GM23338 (cell line): ENCODE measurements at regions not wholly inside any gene's neighbourhood (a gene's known extent, or its start where the extent isn't known, plus 50 kb on each side); places are given as distances from the start of the nearest gene placed in this dataset.

Experiments used
- ATAC-seq: fragments of 200-7000 bp; cut with Tn5 transposase; 3 replicates; pipeline ENCODE4 v1.9.1; 2020
- DNase-seq: peaks from one replicate; pipeline ENCODE4 v3.0.0-alpha.2; 2015; ENCODE audit warnings: low spot score
- H2AFZ ChIP-seq: fragments of 200-600 bp; sonication (generic); 2 replicates; pipeline ENCODE4 v1.8.0; 2016; ENCODE audit warnings: antibody characterized with exemption, mild to moderate bottlenecking, moderate library complexity
- H3F3A ChIP-seq: fragments of 200-600 bp; sonication (generic); replicated peaks from 2 replicates; pipeline ENCODE4 v1.8.0; 2017; ENCODE audit warnings: antibody characterized with exemption, mixed run types, low read depth
- H3K27ac ChIP-seq: fragments of 200-600 bp; sonication (generic); 2 replicates; pipeline ENCODE4 v1.6.1; 2016; ENCODE audit warnings: low read depth
- H3K27me3 ChIP-seq: fragments of 200-600 bp; sonication (generic); 2 replicates; pipeline ENCODE4 v1.8.0; 2016; ENCODE audit warnings: mild to moderate bottlenecking, mixed run types, moderate library complexity; ENCODE audit not compliant: insufficient read depth
- H3K36me3 ChIP-seq: fragments of 200-600 bp; sonication (generic); 2 replicates; pipeline ENCODE4 v1.8.0; 2016; ENCODE audit warnings: mild to moderate bottlenecking; ENCODE audit not compliant: insufficient read depth
- H3K4me1 ChIP-seq: fragments of 200-600 bp; sonication (generic); 2 replicates; pipeline ENCODE4 v1.8.0; 2016; ENCODE audit warnings: mild to moderate bottlenecking, moderate library complexity; ENCODE audit not compliant: insufficient read depth
- H3K4me2 ChIP-seq: fragments of 200-600 bp; sonication (generic); 2 replicates; pipeline ENCODE4 v1.7.1; 2017; ENCODE audit warnings: mixed run types
- H3K4me3 ChIP-seq: fragments of 200-600 bp; sonication (generic); 2 replicates; pipeline ENCODE4 v1.6.1; 2016; ENCODE audit warnings: mixed run types
- H3K79me2 ChIP-seq: fragments of 200-600 bp; sonication (generic); replicated peaks from 2 replicates; pipeline ENCODE4 v1.8.0; 2017; ENCODE audit warnings: mild to moderate bottlenecking; ENCODE audit not compliant: insufficient read depth
- H3K9me2 ChIP-seq: fragments of 200-600 bp; sonication (generic); 2 replicates; pipeline ENCODE4 v1.8.0; 2017; ENCODE audit not compliant: insufficient read depth
- H4K20me1 ChIP-seq: fragments of 200-600 bp; sonication (generic); replicated peaks from 2 replicates; pipeline ENCODE4 v1.8.0; 2017; ENCODE audit warnings: mild to moderate bottlenecking; ENCODE audit not compliant: insufficient read depth
- H3K27ac Mint-ChIP-seq: 2 replicates; pipeline ENCODE4 v1.8.0; 2020; ENCODE audit warnings: inconsistent platforms, mild to moderate bottlenecking, moderate library complexity, mixed read lengths
- H3K27me3 Mint-ChIP-seq: 3 replicates; pipeline ENCODE4 v1.8.0; 2022; ENCODE audit warnings: low read depth, mild to moderate bottlenecking, moderate library complexity, mixed read lengths, inconsistent platforms; ENCODE audit not compliant: insufficient read depth, poor library complexity
- H3K36me3 Mint-ChIP-seq: 3 replicates; pipeline ENCODE4 v1.8.0; 2021; ENCODE audit warnings: low read depth, mild to moderate bottlenecking, inconsistent platforms, moderate library complexity, mixed read lengths
- H3K4me1 Mint-ChIP-seq: 3 replicates; pipeline ENCODE4 v1.8.0; 2020; ENCODE audit warnings: mild to moderate bottlenecking, inconsistent platforms, mixed read lengths
- H3K4me3 Mint-ChIP-seq: 3 replicates; pipeline ENCODE4 v1.8.0; 2021; ENCODE audit warnings: moderate library complexity, mild to moderate bottlenecking, inconsistent platforms, mixed read lengths
- H3K9me3 Mint-ChIP-seq: 3 replicates; pipeline ENCODE4 v1.8.0; 2020; ENCODE audit warnings: moderate library complexity, mild to moderate bottlenecking, inconsistent platforms, mixed read lengths
- CREB1 ChIP-seq: fragments of 250-450 bp; sonication (Bioruptor Pico); IDR thresholded peaks from 2 replicates; pipeline ENCODE4 v1.5.0; 2020; ENCODE audit warnings: low read depth, mild to moderate bottlenecking, moderate library complexity
- EZH2 ChIP-seq: fragments of 200-600 bp; sonication (generic); IDR thresholded peaks from one replicate; pipeline ENCODE4 v1.8.0; 2017; ENCODE audit warnings: antibody characterized with exemption, mild to moderate bottlenecking, low read depth; ENCODE audit not compliant: unreplicated experiment
- EZH2phosphoT487 ChIP-seq: fragments of 200-600 bp; sonication (generic); IDR thresholded peaks from one replicate; pipeline ENCODE4 v1.8.1; 2018; ENCODE audit warnings: antibody characterized with exemption; ENCODE audit not compliant: unreplicated experiment
- JUNB ChIP-seq: IDR thresholded peaks from one replicate; pipeline ENCODE4 v1.6.1; 2016; ENCODE audit warnings: antibody characterized with exemption; ENCODE audit not compliant: unreplicated experiment
- NANOG ChIP-seq: IDR thresholded peaks from 2 replicates; pipeline ENCODE4 v1.6.1; 2016; ENCODE audit warnings: antibody characterized with exemption, borderline replicate concordance
- POLR2AphosphoS5 ChIP-seq: IDR thresholded peaks from 2 replicates; pipeline ENCODE4 v1.6.1; 2016; ENCODE audit warnings: antibody characterized with exemption, low read depth
- STAT1 ChIP-seq: IDR thresholded peaks from one replicate; pipeline ENCODE4 v1.6.1; 2016; ENCODE audit warnings: antibody characterized with exemption; ENCODE audit not compliant: unreplicated experiment
- ZNF114 ChIP-seq: fragments of 250-450 bp; sonication (Bioruptor Pico); IDR thresholded peaks from 2 replicates; pipeline ENCODE4 v1.5.0; 2020; ENCODE audit warnings: mild to moderate bottlenecking, moderate library complexity
- ZNF331 ChIP-seq: fragments of 250-450 bp; sonication (Bioruptor Pico); IDR thresholded peaks from 2 replicates; pipeline ENCODE4 v1.5.0; 2020; ENCODE audit warnings: low read depth, mild to moderate bottlenecking, moderate library complexity
- TF ChIP-seq, protein P1 (sequence below): fragments of 250-450 bp; sonication (Bioruptor Pico); IDR thresholded peaks from 2 replicates; pipeline ENCODE4 v1.5.0; 2020; ENCODE audit warnings: mild to moderate bottlenecking, moderate library complexity
- TF ChIP-seq, protein P2 (sequence below): IDR thresholded peaks from 2 replicates; pipeline ENCODE4 v1.6.1; 2016; ENCODE audit warnings: antibody characterized with exemption
- TF ChIP-seq, protein P3 (sequence below): IDR thresholded peaks from one replicate; pipeline ENCODE4 v1.6.1; 2018; ENCODE audit warnings: antibody characterized with exemption; ENCODE audit not compliant: unreplicated experiment
- TF ChIP-seq, protein P4 (sequence below), 2 experiments: fragments of 200-600 bp in 1 of 2; sonication (generic) in 1 of 2; conservative IDR thresholded peaks; 2 replicates each; pipeline versions ENCODE4 v1.5.1 to v1.6.1; 2016 to 2017; ENCODE audit warnings: antibody characterized with exemption in 2 of 2, low read depth in 2 of 2, mild to moderate bottlenecking in 2 of 2, moderate library complexity in 1 of 2

DNA sequence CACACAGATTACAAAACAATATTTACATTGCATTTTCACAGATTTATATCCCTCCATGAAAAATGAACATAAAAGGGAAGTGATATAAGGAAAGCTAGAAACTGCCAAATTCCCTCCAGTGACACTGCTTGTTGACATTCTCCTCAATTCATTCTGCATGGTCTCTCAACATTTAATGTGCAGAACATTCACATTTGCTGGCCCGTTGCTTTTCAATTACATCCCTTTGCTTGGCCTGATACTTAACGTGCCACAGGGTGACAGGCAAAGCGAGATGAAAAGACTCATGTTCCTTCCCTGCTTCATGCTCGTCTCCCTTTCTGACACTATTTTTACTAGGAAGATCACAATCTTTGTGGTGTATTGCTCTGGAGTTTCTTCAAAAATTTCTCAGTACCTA lies 1019.7 kb upstream of the LRRN3 start:
- Histone ChIP-seq H3K9me2 (no peaks in the 10 kb centered on the region), H3F3A (no peaks in the 10 kb centered on the region), H4K20me1 (no peaks in the 10 kb centered on the region), H3K27ac (no peak overlapping the region), H3K79me2 (no peaks in the 10 kb centered on the region), H3K4me1 (no peaks in the 10 kb centered on the region), H3K36me3 (no peaks in the 10 kb centered on the region), H3K4me3 (no peak overlapping the region), H3K27me3 (no peaks in the 10 kb centered on the region), H2AFZ (no peak overlapping the region), H3K4me2 (no peak overlapping the region)
- Mint-ChIP-seq H3K27ac (no peak overlapping the region), H3K4me1 (no peaks in the 10 kb centered on the region), H3K27me3 (no peaks in the 10 kb centered on the region), H3K36me3 (no peaks in the 10 kb centered on the region), H3K9me3 (no peaks in the 10 kb centered on the region; the same call in 2 of the 3 replicates), H3K4me3 (no peak overlapping the region)
- no peak for ATAC-seq
- TF ChIP-seq JUNB (no peak), CREB1 (CRISPR knock-in tag) (no peak), STAT1 (no peak), EZH2phosphoT487 (no peak), NANOG (no peak), ZNF114 (CRISPR knock-in tag) (no peak), POLR2AphosphoS5 (no peak), EZH2 (no peak), ZNF331 (CRISPR knock-in tag) (no peak)
- TF ChIP-seq, protein P1, sequence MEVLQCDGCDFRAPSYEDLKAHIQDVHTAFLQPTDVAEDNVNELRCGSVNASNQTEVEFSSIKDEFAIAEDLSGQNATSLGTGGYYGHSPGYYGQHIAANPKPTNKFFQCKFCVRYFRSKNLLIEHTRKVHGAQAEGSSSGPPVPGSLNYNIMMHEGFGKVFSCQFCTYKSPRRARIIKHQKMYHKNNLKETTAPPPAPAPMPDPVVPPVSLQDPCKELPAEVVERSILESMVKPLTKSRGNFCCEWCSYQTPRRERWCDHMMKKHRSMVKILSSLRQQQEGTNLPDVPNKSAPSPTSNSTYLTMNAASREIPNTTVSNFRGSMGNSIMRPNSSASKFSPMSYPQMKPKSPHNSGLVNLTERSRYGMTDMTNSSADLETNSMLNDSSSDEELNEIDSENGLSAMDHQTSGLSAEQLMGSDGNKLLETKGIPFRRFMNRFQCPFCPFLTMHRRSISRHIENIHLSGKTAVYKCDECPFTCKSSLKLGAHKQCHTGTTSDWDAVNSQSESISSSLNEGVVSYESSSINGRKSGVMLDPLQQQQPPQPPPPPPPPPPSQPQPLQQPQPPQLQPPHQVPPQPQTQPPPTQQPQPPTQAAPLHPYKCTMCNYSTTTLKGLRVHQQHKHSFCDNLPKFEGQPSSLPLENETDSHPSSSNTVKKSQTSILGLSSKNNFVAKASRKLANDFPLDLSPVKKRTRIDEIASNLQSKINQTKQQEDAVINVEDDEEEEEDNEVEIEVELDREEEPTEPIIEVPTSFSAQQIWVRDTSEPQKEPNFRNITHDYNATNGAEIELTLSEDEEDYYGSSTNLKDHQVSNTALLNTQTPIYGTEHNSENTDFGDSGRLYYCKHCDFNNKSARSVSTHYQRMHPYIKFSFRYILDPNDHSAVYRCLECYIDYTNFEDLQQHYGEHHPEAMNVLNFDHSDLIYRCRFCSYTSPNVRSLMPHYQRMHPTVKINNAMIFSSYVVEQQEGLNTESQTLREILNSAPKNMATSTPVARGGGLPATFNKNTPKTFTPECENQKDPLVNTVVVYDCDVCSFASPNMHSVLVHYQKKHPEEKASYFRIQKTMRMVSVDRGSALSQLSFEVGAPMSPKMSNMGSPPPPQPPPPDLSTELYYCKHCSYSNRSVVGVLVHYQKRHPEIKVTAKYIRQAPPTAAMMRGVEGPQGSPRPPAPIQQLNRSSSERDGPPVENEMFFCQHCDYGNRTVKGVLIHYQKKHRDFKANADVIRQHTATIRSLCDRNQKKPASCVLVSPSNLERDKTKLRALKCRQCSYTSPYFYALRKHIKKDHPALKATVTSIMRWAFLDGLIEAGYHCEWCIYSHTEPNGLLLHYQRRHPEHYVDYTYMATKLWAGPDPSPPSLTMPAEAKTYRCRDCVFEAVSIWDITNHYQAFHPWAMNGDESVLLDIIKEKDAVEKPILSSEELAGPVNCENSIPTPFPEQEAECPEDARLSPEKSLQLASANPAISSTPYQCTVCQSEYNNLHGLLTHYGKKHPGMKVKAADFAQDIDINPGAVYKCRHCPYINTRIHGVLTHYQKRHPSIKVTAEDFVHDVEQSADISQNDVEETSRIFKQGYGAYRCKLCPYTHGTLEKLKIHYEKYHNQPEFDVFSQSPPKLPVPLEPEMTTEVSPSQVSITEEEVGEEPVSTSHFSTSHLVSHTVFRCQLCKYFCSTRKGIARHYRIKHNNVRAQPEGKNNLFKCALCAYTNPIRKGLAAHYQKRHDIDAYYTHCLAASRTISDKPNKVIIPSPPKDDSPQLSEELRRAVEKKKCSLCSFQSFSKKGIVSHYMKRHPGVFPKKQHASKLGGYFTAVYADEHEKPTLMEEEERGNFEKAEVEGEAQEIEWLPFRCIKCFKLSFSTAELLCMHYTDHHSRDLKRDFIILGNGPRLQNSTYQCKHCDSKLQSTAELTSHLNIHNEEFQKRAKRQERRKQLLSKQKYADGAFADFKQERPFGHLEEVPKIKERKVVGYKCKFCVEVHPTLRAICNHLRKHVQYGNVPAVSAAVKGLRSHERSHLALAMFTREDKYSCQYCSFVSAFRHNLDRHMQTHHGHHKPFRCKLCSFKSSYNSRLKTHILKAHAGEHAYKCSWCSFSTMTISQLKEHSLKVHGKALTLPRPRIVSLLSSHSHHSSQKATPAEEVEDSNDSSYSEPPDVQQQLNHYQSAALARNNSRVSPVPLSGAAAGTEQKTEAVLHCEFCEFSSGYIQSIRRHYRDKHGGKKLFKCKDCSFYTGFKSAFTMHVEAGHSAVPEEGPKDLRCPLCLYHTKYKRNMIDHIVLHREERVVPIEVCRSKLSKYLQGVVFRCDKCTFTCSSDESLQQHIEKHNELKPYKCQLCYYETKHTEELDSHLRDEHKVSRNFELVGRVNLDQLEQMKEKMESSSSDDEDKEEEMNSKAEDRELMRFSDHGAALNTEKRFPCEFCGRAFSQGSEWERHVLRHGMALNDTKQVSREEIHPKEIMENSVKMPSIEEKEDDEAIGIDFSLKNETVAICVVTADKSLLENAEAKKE: no peak
- TF ChIP-seq, protein P2, sequence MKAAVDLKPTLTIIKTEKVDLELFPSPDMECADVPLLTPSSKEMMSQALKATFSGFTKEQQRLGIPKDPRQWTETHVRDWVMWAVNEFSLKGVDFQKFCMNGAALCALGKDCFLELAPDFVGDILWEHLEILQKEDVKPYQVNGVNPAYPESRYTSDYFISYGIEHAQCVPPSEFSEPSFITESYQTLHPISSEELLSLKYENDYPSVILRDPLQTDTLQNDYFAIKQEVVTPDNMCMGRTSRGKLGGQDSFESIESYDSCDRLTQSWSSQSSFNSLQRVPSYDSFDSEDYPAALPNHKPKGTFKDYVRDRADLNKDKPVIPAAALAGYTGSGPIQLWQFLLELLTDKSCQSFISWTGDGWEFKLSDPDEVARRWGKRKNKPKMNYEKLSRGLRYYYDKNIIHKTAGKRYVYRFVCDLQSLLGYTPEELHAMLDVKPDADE: no peak
- TF ChIP-seq, protein P3, sequence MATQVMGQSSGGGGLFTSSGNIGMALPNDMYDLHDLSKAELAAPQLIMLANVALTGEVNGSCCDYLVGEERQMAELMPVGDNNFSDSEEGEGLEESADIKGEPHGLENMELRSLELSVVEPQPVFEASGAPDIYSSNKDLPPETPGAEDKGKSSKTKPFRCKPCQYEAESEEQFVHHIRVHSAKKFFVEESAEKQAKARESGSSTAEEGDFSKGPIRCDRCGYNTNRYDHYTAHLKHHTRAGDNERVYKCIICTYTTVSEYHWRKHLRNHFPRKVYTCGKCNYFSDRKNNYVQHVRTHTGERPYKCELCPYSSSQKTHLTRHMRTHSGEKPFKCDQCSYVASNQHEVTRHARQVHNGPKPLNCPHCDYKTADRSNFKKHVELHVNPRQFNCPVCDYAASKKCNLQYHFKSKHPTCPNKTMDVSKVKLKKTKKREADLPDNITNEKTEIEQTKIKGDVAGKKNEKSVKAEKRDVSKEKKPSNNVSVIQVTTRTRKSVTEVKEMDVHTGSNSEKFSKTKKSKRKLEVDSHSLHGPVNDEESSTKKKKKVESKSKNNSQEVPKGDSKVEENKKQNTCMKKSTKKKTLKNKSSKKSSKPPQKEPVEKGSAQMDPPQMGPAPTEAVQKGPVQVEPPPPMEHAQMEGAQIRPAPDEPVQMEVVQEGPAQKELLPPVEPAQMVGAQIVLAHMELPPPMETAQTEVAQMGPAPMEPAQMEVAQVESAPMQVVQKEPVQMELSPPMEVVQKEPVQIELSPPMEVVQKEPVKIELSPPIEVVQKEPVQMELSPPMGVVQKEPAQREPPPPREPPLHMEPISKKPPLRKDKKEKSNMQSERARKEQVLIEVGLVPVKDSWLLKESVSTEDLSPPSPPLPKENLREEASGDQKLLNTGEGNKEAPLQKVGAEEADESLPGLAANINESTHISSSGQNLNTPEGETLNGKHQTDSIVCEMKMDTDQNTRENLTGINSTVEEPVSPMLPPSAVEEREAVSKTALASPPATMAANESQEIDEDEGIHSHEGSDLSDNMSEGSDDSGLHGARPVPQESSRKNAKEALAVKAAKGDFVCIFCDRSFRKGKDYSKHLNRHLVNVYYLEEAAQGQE: no peak
- TF ChIP-seq, protein P4, sequence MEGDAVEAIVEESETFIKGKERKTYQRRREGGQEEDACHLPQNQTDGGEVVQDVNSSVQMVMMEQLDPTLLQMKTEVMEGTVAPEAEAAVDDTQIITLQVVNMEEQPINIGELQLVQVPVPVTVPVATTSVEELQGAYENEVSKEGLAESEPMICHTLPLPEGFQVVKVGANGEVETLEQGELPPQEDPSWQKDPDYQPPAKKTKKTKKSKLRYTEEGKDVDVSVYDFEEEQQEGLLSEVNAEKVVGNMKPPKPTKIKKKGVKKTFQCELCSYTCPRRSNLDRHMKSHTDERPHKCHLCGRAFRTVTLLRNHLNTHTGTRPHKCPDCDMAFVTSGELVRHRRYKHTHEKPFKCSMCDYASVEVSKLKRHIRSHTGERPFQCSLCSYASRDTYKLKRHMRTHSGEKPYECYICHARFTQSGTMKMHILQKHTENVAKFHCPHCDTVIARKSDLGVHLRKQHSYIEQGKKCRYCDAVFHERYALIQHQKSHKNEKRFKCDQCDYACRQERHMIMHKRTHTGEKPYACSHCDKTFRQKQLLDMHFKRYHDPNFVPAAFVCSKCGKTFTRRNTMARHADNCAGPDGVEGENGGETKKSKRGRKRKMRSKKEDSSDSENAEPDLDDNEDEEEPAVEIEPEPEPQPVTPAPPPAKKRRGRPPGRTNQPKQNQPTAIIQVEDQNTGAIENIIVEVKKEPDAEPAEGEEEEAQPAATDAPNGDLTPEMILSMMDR (conservative IDR thresholded peaks at IDR 0.05; ENCODE audit: low read depth in 2 of 2): no peak
- DNase-seq: no peak
